NCI-H446 (cell line): ENCODE measurements at regions not wholly inside any gene's neighbourhood (a gene's known extent, or its start where the extent isn't known, plus 50 kb on each side); places are given as distances from the start of the nearest gene placed in this dataset.
A peak's percentile ranks its signal among the peaks of the same experiment; 100 is the strongest.
"Not testable (repeated sequence)": the region's sequence is repeated elsewhere in the genome, so short reads cannot be mapped to it uniquely, and the experiment has no call there.

Experiments
- DNase-seq, 2 experiments: peaks; one replicate each; lab custom pipeline; 2025; lab: John Stamatoyannopoulos, UW

DNA sequence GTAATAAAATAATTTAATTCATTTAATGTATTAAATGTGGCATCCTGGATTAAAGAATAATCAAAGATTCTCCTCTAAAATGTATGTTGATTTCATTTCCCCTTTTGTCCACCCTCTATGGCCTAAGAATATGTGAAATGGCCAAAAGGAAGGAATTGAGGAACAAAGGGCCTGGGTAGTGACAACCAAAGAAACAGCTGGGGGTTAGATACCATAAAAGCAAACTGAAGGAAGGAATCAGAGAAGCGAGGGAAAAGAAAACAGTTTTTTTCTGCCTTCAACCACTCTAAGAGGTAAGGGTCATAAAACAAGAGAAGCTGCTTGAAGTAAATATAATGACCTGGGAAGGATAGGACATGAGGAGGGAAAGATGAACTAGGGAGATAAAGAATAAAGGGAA lies 139.3 kb downstream of the FAM76B start:
- DNase-seq: no peak

DNA sequence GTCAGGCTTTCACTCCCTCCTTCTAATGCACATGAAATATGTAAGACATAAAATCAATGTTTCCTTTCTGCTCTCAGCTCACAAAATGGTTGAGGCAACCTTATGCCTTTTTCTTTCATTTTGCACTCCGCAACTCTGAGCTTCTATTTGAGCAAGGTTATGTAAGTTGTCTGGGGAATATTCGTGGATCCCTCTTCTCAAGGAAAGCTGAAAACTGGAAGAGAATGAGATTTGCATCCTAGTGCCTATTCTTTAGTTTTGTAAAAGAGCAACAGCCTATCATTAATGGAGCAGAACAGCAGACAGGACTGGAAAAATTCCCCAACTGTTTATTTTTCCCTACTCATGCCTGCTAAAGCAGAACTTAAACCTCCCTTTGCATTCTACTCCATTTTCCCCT lies 141.7 kb downstream of the FAM76B start:
- no peak for DNase-seq

DNA sequence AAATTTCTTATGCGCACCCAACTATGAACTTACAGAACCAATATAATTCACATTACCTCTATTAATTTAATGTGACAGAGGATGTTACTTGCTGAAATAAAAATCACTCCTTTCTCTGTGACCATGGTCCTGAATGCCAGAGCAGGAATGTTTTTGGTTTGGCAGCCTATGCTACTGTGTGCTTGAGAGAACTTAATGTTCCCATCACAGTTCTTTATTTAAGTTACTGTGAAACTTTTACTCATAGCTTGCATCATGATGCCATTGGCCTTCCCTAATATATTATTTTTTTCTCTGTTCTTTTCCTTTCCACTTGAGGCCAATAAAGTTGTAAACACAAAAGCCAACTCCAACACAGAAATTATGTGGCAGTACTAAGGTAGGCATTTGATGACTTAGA lies 142.2 kb downstream of the FAM76B start:
- DNase-seq: no peak

DNA sequence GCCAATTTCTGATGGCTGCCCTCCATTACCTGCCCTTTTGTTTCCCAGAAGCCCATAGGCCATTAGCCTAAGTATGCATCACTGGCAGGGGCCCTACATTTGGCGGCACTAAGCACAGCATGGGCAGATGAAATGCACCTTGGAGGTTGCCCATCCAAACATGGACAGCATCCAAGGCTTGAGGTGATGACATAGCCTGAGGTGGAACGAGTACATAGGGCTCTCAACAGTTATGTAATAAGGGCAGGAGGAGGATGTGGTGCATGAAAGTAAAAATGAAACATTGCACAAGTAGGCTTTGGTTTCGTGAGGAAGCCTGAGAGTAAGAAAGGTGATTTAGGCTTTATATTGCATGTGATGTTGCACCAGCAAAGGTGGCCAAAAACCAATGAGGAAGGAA lies 148.1 kb downstream of the FAM76B start:
- DNase-seq: peak in 1 of 2 experiments; percentile 58

DNA sequence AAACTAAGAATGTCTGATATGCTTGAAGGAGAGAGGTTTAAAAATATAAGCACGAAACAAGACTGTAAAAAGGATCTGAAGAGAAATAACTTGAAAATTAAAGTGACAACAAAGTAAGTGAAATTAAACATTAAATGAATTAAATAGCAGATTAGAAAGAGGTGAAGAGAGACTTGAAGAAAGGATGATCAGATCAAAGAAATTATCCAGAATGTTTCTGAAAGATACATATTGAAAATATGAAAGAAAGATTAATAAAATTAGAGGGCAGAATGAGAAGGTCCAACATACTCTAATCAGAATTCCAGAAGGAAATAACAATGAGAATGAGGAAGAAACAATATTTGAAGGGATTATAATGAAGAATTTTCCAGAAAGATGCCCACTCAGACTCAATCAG lies 151.1 kb downstream of the FAM76B start:
- DNase-seq: no peak

DNA sequence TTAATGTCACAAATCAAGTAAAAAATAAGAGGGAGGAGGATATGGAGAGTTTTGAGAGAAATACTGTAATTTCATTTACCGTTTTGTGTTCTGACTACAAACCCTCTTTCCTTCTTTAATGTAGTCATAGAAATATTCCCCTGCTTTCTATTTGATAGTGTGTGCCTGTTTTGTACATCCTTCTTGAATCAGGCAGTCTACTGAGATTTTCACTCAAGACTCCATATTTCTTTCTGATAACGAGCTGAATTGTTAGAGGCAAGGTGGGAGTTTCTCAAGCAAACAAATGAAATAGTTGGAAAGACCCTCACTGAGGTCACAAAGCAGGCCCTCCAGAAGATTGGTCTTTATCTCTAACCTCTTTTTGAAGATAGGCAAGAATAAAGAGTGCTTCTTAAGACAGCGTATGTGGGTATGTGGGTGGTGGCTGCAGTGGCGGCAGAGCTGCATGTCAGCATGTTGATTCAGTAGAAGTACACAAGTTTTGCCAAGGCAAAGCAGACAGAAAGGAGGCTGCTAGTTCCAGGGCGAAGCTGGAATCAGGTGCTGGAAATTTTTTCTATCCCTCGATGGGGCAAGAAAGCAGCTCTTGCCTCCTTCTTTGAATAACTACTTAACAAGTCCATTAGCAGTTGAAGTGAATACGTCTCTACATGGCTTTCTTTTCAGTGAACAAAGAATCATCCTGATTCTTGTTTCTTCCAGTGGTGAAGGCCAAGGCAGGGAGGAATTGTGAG lies 164.2 kb downstream of the FAM76B start:
- no peak for DNase-seq

DNA sequence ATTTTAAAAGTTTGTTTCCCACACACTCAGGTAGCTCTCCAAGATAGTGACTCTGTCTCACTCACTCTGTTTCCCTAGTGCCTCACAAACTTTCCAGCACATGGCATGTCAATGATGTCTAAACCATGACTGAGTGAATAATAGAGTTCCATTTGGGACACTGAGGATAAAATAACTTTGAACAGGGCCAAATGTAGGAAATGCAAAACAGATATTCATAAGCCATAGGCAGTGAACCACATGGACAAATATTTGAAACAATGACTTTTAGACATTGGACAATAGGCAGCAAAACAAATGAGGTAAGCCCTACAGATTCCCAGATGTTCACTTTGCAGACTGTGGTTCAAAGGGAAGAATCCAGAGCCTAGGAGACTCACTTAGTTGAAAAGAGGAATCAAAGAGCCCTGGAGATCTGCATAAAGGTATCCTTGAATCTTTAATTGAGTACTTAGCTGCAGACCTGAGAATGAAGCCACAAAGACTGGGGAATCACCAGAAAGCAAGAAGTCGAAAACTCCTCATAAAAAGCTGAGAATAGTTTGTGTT lies 173.3 kb downstream of the FAM76B start:
- DNase-seq: no peak

DNA sequence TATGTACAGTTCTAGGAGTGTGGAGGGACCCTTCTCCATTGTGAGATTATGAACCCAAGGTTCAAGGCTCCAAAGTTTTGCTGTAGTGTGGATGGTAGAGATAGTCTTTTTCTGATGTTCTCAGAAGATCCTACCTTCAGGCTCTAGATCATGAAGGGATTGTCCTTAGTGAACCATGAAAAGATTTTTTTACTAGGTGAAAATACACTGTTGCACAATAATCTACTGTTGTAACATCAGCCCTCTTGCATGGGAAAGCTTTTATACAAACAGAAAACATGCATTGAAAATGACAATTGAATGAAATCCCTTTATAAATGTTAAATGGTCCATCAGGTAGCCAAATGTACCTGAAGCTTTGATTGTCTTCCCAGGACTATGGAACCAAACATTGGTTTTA lies 177.8 kb downstream of the FAM76B start:
- no peak for DNase-seq

DNA sequence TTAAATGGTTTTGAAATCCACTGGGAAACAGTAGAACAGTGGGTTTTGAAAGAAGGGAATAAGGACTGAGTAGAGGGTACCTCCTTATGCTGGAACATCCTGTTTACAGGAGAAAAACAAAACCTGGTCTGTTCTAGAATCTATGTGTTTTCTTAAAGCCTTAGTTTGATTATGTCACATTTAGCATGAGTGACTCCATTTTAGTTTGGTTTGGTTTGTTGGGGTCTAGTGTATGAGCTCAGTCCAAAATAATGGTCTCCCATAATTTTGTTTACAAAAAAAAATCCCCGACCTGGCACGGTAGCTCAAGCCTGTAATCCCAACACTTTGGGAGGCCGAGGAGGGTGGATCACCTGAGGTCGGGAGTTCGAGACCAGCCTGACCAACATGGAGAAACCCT lies 179.4 kb downstream of the FAM76B start:
- not testable (repeated sequence) for DNase-seq

DNA sequence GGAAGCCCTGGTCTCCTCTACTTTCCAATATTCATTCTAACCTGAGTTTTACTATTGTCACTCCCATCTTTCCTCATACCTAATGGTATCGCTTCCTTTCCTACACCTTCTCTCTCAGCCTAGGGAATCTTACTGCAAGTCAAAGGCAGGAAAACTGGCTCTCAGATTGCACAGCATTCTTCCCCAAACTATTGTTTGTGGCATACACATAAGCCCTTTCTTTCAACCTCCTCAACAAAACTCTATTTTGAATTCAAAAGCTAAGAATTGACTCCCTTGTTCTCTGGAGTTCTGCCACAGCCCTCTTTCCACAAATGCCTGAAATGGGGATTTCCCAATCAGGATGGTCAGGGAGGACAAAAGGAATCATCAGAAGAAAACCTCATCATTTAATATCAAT lies 181.5 kb downstream of the FAM76B start:
- no peak for DNase-seq

DNA sequence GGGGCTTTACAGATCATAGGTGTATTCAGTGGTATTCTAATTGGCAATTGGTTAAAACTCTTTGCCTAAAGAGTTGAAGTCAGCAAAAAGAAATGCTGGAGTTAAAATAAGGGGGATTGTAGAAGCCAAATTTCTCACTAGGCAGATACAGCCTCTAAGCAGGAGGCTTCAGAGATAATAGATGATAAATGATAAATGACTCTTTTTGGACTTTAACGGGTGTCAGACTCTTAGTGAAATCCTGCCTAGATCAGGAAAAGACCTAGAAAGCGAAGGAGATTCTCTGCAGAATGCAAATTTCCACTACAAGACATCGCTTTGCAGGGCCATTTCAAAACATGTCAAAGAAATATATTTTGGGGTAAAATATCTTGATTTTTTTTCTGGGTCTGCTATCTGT lies 182.8 kb downstream of the FAM76B start:
- DNase-seq: no peak

DNA sequence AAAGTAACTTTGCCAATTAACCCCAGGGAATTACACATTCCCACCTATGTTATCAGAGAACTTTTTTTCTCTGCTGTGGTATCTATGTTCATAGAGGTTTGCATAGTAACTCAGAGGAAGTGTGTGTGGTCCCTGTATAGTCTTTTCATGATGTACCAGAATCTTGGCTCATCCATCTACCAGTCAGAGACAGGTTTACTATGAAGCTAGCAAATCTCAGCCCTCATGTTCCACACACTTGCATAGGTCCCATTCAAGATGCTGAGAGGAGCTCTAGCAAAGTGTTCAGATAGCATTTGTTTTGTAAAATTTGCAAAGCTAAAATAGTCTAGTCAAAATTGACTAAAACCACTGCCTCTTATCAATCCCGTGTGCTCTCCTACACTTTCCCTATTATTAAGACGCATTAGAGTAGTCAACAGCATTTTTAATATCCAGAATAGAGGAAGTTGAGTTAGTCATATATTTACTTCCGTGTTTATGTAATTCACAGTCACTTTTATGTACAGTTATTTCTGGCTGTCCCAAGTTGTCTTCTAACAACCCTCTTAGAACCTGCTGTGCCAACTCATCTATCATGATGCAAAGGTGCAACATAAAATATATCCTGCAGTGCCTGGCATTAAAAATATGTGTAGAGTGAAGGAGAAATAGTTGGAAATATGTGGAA lies 184.2 kb downstream of the FAM76B start:
- no peak for DNase-seq

DNA sequence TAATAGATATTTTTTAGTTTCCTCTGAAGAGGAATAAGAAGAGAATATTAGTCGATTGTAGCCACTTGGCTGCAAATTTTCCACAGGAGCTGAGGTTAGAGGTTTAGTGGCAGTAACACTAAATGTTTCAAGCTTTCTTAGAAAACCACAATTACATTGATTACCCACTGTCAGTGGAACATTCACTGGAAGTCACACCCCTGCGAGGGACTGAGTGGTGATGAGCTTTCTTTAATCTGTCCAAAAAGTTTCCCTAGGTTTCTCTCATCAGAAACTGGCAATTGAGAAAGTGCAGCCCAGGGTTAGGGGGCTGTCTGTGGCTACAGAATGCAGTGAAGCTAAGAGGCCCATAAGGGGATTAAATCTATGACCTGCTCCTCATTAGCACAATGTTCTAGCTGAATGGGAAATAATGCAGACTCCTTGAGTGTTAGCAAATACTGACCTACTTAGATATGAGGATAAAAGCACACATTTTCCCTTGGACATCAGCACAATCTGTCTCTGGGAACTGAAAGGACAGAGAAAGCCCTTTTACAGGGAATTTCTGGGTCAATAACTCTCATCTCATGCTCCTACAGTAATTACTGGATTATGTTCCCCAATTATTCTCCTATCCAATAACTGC lies 189.5 kb downstream of the FAM76B start:
- no peak for DNase-seq

DNA sequence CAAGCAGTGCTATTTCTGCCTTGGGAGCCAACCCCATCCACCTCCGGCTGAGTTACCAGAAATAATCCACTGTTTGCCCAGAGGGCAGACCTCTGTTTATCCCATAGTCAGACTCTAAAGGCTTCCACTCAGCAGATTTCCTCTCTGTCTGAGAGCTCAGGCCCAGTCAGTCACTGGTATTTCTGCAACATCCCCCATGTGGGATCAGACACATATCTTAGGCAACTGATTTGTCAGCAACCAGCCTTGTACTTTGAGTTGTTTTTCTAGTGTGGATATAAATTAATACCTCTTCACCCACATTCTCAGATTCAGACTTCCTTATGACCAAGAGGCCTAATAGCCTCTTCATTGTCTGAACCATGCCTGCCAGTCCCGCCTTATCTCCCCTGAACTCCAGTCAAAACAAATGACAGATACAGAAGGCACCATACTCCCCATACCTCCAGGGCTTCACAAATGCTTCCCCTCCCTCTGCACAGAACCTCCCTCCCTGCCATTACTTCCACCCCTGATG lies 193.6 kb downstream of the FAM76B start:
- no peak for DNase-seq

DNA sequence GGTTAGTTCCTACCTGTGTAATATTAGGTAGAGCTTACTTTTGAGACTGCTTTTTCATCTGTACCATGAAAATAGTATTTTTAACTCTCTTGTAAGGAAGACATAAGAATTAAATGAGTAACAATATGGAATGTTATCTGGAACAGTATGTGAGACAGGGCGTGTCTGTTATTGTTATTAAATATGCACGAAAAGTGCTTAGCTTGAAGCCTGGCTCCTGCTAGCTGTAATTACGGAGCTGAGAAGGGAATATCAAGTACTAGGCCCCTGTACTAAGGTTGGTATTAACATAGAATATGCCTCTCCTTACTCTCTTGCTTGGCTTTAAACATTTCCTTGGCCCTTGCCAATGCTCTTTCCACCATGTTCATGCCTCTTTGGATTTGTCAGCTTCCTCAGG lies 194.0 kb downstream of the FAM76B start:
- DNase-seq: no peak

DNA sequence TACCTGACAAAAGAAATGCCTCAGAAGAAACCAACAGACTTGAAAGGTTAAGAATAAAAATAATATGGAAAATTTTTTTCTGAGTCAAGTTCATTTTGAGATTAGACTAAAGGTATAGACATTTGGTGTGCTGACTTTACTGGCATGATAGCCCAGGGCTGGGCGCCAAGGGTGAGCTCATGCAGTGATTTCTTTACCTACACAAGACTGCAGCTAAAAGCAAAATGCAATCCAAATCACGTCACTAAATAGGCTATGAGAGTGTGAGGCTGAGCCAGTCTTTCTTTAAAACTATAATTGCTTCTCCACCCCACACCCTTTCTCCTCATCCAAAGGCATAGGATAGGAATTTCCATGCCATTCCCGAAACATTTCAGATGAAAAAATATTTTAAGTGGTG lies 196.5 kb downstream of the FAM76B start:
- peak; percentile 48 to 73 for DNase-seq

DNA sequence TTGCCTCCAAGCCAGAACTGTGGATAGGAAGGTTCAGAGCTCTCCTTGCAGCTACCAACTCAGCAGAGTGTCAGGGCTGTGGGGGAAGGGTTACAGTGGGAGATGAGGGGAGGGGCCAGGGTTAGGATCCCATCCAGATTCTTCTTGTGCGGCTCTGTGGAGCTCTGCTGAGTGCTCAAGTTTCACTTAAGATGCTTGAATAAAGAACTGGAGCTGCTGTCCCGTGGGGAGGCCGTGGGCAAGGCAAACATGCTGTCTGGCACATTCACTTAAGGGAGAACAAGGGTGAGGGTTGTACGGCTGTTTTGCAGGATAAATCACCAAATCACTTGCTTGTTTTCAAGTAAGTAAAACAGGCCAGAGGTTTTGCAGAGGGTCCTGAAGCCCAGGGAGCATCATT lies 197.1 kb downstream of the FAM76B start:
- DNase-seq: peak; percentile 28 to 77

DNA sequence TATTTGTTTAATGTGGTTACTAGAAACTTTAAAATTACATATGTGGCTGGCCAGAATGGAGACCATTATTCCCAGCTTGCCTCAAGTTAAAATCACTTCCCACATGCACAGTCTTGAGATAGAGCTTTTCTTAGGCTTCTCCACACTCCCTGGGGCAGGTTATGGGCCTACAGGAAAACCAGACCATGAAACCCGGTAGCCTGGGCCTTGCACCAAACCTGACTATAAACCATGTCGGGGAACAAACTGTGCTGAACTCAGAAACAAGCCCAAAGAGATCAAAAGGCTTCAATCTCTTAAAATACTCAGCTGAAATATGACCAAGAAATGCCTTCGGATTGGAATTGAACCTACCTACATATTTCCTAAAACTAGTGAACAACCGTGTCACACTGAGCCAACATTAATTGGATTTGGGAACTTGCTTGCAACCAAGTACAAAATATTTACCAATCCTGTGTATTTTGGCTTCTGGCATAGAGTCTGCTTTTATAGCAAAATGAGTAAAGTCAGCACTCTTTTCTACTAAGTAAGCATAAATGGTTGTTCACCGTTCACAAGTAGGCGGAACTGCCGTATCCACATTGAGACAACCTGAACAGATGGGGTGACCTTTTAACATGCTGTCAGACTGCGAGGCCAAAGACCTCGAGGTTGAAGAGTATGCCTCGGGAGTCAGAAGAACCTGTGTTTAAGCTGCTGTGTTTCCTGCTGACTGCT lies 199.5 kb downstream of the FAM76B start:
- peak in 1 of 2 experiments; percentile 8 for DNase-seq

DNA sequence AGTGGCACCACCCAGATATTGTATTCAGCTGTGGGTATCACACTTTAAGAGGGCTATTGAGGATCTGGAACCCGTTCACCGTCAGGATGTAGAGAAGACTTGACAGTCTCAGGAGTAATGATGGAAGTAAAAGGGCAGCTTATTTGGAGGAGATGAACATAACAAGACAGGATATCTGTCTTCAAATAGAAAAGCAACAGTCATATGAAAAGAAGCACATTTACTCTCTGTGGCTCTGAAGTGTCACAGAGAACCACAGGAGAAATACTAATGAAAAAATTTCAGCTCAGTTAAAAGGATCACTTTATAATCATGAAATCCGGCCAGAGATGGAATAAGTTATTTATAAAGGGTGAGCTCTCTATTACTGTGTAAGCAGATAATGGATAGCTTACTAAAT lies 200.8 kb downstream of the FAM76B start:
- no peak for DNase-seq

DNA sequence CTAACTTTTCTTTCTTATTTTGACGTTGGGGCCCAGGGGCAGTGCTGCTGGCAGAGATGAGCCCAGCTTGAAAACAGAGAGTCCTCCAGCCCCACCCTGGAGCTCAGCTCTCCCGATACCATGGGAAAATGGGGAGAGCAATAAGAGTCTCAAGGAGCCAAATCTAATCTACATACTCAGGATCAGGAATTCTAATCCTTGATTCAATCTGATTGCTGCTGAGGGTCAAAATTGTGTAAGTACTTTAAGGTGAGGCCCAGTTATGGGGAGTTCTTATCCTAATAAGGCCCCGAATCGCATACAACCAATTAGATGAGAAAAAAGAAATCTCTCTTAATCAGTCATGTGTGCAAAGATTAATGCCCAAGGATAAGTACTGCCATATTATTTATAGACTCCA lies 202.9 kb downstream of the FAM76B start:
- DNase-seq: no peak

DNA sequence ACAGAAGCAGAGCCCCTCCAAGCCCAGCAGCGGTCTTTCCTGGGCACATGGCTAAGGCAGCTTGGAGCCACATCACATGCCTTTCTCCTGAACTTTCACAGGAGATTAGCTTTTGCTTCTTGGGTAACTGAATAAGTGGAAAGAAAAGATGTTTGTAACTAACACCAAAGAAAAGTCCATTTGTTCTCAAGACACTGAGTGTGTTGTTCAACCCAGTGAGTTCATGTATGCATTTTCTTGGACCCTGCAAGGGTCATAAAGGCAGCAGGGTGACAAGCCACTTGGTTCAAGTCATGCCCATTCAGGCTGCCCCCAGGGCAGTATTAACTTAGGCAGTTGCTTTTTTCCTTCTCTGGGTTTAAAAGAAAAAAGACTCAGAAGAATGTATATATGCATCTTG lies 203.4 kb downstream of the FAM76B start:
- DNase-seq: no peak

DNA sequence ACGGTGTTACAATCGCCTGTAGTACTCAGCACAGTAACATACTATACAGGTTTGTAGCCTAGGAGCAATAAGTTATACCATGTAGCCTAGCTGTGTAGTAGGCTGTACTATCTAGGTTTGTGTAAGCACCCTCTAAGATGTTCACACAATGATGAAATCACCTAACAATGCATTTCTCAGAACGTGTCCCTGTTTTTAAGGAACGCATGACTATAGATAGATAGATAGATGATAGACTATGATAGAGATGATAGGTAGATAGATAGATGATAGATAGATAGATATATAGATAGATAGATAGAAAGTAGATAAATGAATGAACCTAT lies 203.9 kb downstream of the FAM76B start:
- no peak for DNase-seq
